ENCODE measurements at regions not wholly inside any gene's neighbourhood (a gene's known extent, or its start where the extent isn't known, plus 50 kb on each side); places are given as distances from the start of the nearest gene placed in this dataset.
"Not testable (repeated sequence)": the region's sequence is repeated elsewhere in the genome, so short reads cannot be mapped to it uniquely, and the experiment has no call there.

DNA sequence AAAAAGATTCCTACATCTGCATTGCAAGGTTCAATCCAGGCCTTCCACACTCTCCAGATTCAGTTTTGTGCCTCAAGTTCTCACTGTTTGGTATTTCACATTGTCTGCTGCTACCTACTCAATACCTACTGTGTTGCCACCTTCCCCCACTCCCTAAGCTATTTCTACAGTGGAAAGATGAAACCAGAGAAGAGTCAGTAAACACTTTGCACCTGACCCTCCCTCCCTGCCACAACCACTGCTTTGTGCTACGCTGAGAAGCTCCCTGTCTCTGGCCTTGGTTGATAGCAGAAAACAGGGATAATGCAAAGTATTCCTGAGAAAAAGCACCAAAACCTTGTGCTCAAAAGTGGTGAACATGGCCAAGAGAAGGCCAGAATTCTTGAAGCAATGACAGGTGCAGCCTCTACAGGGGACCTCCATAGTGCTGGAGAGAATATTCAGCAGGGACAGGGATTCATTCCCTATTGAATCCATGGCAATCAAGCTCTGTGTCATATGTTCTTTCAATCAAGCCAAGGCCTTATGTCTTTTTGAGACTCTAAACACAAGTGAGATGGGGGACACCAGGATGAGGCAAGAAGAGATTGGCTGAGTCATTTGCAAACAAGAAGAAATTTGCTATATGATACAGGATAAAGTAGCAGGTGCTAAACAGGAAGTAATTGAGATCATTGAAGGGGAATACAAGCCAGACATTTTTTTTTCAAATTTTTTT, 83.5 kb upstream of the LIPC start:
- Histone ChIP-seq H2AFZ (ENCODE audit: low read depth, low read length) (no peak overlapping the region), H3K4me3 (ENCODE audit: low read length) (no peak overlapping the region), H3K27me3 (ENCODE audit: insufficient read depth, low read length) (no peaks in the 10 kb centered on the region), H3K4me1 (ENCODE audit: insufficient read depth, low read length) (peaks cover 4% of the 10 kb centered on the region), H3K36me3 (ENCODE audit: insufficient read depth, low read length) (no peaks in the 10 kb centered on the region), H3K9me3 (ENCODE audit: low read length) (peaks cover 4% of the 10 kb centered on the region)

DNA sequence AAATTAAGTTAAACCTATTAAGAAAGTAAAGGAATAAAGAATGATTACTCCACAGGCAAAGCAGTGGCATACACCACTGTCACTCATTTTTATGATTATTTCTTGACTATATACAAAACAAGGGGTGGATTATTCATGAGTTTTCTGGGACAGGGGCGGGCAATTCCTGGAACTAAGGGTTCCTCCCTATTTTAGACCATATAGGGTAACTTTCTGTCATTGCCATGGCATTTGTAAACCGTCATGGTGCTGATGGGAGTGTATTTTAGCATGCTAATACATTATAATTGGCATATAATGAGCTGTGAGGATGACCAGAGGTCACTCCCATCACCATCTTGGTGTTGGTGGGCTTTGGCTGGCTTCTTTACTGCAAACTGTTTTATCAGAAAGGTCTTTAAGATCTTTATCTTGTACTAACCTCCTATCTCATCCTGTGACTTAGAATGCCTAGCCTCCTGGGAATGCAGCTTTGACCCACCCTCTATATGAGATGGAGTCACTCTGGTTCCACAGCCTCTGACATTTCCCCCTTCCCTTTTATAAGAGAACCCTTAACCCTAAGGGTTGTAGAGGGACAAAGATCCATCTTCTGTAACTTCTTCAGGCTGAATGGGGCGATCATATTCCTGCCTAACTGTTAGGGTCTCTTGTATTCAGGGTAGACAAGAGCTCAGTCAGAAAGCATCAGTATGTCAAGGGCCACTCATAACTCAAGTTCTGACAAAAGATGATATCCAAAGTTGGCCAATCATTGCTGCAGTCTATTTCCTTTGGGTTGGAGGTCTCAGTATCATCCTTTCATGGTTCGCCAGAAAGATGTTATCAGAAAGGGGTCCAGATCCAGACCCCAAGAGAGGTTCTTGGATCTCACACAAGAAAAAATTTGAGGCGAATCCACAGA, 79.5 kb upstream of the LIPC start:
- Histone ChIP-seq H3K36me3 (ENCODE audit: insufficient read depth, low read length) (no peaks in the 10 kb centered on the region), H3K4me3 (ENCODE audit: low read length) (no peak overlapping the region), H3K27me3 (ENCODE audit: insufficient read depth, low read length) (no peaks in the 10 kb centered on the region), H3K4me1 (ENCODE audit: insufficient read depth, low read length) (peaks cover 4% of the 10 kb centered on the region), H2AFZ (ENCODE audit: low read depth, low read length) (no peak overlapping the region), H3K9me3 (ENCODE audit: low read length) (no peaks in the 10 kb centered on the region)

DNA sequence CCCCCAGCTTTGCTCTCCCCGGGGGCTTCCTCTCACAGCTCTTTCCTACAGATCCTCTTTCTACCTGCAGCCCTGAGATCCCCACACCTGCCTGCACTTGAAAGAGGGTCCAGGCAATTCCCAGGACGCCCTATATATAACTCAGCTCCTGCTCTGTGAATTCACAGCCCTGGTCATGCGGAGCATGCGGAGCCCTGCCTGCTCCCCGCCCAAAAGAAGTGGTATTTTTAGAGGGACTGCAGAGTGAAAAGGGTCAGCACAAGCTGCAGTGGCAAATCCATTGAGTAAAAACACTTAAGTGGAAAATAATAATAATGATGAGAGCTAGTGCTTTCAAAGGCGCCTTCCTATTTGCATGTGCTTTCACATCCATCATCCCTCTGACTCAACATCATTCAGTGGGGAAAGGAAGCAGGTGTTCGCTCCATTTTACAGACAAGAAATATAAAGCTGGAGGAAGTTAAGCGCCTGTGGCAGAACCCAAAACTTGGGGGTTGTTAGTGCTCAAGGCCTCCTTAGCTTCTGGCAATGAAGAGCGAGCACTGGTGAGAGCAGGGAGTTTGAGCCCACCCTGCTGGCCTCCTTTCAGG, 76.3 kb upstream of the LIPC start:
- H3K4me1 ChIP-seq (ENCODE audit: insufficient read depth, low read length) = peaks cover 4% of the 10 kb centered on the region
- H3K4me3 ChIP-seq (ENCODE audit: low read length) = no peak overlapping the region
- no peaks in the 10 kb centered on the region for H3K9me3 ChIP-seq (ENCODE audit: low read length)
- H2AFZ ChIP-seq (ENCODE audit: low read depth, low read length) = no peak overlapping the region
- no peaks in the 10 kb centered on the region for H3K36me3 ChIP-seq (ENCODE audit: insufficient read depth, low read length)
- H3K27me3 ChIP-seq (ENCODE audit: insufficient read depth, low read length) = no peaks in the 10 kb centered on the region

DNA sequence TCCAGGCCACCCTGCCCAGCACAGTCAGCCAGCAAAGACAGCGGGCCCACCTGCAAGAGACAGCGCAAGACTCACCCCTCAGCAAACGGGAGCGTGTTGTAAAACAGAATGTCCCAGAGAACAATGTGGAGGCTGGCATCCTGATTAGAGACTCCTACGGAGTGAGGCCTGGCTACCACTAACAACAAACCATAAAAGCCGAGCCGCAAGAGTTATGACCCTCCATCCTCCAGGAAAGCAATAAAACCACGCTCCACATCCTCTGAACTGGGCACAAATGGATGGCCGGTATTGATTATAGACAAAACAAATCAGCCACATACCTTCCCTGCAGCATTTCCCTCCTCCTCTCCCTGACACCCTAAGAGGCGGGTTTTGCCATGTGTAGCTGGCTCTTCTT, 75.8 kb upstream of the LIPC start:
- Histone ChIP-seq H2AFZ (ENCODE audit: low read depth, low read length) (no peak overlapping the region), H3K4me1 (ENCODE audit: insufficient read depth, low read length) (peaks cover 4% of the 10 kb centered on the region), H3K27me3 (ENCODE audit: insufficient read depth, low read length) (no peaks in the 10 kb centered on the region), H3K9me3 (ENCODE audit: low read length) (no peaks in the 10 kb centered on the region), H3K36me3 (ENCODE audit: insufficient read depth, low read length) (no peaks in the 10 kb centered on the region), H3K4me3 (ENCODE audit: low read length) (no peak overlapping the region)

DNA sequence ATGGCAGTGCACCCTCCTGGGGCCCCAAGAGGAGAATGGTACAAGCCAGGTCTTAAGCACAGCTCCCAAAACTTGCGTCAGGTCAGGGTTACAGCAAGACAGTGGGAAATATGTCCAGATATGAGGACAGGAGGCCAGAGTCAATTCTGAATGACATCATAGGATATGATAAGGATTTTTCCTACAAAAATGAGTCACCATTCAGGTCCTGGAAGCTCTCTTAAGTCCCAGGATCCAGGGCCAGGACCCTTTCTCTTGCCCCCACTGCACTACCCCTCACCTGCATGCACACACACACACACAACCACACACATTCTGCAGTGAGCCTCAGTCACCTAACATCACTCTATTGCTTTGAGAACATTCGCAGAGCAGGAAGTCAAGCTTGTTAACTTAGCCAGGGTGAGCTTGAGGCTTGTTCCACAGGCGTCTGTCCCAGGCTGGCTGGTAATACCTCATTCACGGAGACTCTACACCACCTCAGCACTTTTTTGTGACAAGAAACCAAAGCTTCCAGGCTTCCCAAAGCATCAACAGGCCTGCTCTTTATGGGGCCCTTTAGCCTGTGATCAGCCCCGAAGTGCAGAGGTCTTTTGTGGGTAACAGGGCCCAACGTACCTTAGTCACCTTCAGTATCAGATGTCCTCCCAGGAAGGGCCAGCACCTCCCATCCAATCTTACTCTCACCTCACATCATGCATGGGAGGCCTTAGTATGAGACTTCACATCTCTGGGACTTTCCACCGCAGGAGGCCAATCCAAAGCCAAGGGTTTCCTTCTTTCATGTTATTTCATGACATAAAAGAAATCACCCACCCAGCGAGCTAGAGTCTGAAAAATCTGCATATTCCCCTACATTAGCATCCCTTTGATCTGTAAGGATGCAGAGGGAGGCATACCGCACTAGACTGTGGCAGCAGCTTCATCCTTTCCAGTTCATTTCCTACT, 74.0 kb upstream of the LIPC start:
- Histone ChIP-seq H3K9me3 (ENCODE audit: low read length) (no peaks in the 10 kb centered on the region), H3K36me3 (ENCODE audit: insufficient read depth, low read length) (no peaks in the 10 kb centered on the region), H3K4me1 (ENCODE audit: insufficient read depth, low read length) (no peaks in the 10 kb centered on the region), H2AFZ (ENCODE audit: low read depth, low read length) (no peak overlapping the region), H3K4me3 (ENCODE audit: low read length) (no peak overlapping the region), H3K27me3 (ENCODE audit: insufficient read depth, low read length) (no peaks in the 10 kb centered on the region)

DNA sequence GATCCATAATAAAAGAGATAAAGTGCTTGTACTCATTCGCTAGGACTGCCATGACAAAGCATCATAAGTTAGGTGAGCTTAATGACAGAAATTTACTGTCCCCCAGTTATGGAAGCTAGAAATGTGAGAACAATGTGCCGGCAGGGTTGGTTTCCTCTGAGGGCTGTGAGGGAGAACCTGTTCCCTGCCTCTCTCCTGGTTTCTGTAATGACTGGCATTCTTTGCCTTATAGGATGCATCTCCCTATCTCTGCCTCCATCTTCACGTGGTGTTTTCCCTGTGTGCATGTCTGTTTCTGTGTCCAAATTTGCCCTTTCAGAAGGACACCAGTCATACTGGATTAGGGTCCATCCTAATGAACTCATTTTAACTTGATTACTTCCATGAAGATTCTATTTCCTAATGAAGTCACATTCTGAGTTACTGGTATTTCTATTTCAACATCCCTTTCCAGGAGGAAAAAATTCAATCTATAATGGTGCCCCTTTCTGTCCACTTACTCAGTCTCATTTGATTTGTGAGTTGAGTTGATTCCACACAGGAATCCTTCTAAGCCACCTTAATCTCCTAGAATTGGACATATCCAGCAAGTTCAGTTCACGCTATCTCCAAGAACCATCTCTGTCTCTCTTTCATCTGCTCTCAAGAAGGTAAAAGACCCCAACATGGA, 71.2 kb upstream of the LIPC start:
- H3K4me3 ChIP-seq (ENCODE audit: low read length) = no peak overlapping the region
- H2AFZ ChIP-seq (ENCODE audit: low read depth, low read length) = no peak overlapping the region
- H3K4me1 ChIP-seq (ENCODE audit: insufficient read depth, low read length) = no peaks in the 10 kb centered on the region
- no peaks in the 10 kb centered on the region for H3K9me3 ChIP-seq (ENCODE audit: low read length)
- H3K36me3 ChIP-seq (ENCODE audit: insufficient read depth, low read length) = no peaks in the 10 kb centered on the region
- no peaks in the 10 kb centered on the region for H3K27me3 ChIP-seq (ENCODE audit: insufficient read depth, low read length)

DNA sequence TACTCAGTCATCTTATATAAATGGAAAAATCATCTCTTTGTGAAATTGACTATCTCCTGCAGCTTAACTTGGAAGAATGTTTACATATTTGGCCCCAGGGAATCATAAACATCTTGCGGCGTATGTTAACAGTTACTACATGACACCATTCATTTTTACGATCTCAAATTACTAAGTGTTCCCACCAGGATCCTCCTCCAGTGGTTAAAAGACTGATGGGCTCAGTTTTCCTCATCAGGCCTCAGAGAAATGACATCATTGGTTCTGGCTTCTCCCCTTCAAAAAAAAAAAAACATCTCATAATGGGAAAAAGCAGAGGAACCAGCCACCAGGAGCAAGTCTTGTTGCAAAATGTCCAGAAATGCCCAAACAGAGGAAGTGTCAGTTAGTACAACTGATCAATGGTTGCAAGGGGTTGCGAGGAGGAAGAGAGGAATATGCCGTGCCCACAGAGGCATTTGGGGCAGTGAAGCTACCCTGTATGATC, 70.5 kb upstream of the LIPC start:
- no peak overlapping the region for H3K4me3 ChIP-seq (ENCODE audit: low read length)
- no peaks in the 10 kb centered on the region for H3K9me3 ChIP-seq (ENCODE audit: low read length)
- H3K4me1 ChIP-seq (ENCODE audit: insufficient read depth, low read length) = no peaks in the 10 kb centered on the region
- no peak overlapping the region for H2AFZ ChIP-seq (ENCODE audit: low read depth, low read length)
- no peaks in the 10 kb centered on the region for H3K36me3 ChIP-seq (ENCODE audit: insufficient read depth, low read length)
- H3K27me3 ChIP-seq (ENCODE audit: insufficient read depth, low read length) = no peaks in the 10 kb centered on the region

DNA sequence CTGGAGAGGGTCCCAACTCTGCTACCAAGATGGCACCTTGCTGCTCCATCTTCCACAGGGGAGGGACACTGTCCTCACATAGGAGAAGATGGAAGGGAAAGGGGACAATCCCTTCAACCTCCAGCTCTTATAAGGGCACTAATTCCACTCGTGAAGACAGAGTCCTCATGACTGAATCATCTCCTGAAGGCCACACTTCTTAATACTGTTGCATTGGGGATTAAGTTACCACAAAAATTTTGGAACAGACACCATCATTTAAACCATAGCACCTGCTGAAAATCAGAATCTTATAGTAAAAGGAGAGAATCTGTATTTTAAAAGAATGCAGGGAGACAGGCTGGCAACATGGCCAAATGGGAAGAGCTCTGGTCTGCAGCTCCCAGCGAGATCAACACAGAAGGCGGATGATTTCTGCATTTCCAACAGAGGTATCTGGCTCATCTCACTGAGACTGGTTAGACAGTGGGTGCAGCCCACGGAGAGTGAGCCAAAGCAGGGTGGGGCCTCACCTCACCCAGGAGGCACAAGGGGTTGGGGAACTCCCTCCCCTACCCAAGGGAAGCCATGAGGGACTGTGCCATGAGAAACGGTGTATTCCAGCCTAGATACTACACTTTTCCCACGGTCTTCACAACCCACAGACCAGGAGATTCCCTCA, 69.4 kb upstream of the LIPC start:
- Histone ChIP-seq H3K36me3 (ENCODE audit: insufficient read depth, low read length) (no peaks in the 10 kb centered on the region), H3K4me1 (ENCODE audit: insufficient read depth, low read length) (no peaks in the 10 kb centered on the region), H3K9me3 (ENCODE audit: low read length) (no peaks in the 10 kb centered on the region), H2AFZ (ENCODE audit: low read depth, low read length) (no peak overlapping the region), H3K4me3 (ENCODE audit: low read length) (no peak overlapping the region), H3K27me3 (ENCODE audit: insufficient read depth, low read length) (no peaks in the 10 kb centered on the region)

DNA sequence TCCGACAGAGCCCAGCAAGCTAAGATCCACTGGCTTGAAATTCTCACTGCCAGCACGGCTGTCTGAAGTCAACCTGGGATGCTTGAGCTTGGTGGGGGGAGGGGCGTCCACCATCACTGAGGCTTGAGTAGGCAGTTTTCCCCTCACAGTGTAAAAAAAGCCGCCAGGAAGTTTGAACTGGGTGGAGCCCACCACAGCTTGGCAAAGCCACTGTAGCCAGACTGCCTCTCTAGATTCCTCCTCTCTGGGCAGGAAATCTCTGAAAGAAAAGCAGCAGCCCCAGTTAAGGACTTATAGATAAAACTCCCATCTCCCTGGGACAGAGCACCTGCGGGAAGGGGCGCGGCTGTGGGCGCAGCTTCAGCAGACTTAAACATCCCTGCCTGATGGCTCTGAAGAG, 68.7 kb upstream of the LIPC start:
- not testable (repeated sequence) for H3K4me1 ChIP-seq (ENCODE audit: insufficient read depth, low read length); H3K4me3 ChIP-seq (ENCODE audit: low read length); H3K36me3 ChIP-seq (ENCODE audit: insufficient read depth, low read length); H3K9me3 ChIP-seq (ENCODE audit: low read length); H3K27me3 ChIP-seq (ENCODE audit: insufficient read depth, low read length); H2AFZ ChIP-seq (ENCODE audit: low read depth, low read length)

DNA sequence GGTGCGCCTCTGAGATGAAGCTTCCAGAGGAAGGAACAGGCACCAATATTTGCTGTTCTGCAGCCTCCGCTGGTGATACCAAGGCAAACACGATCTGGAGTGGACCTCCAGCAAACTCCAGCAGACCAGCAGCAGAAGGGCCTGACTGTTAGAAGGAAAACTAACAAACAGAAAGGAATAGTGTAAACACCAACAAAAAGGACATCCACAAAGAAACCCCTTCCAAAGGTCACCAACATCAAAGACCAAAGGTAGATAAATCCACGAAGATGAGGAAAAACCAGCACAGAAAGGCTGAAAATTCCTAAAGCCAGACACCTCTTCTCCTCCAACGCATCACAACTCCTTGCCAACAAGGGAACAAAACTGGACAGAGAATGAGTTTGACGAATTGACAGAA, 68.1 kb upstream of the LIPC start:
- not testable (repeated sequence) for H2AFZ ChIP-seq (ENCODE audit: low read depth, low read length); H3K27me3 ChIP-seq (ENCODE audit: insufficient read depth, low read length); H3K4me3 ChIP-seq (ENCODE audit: low read length); H3K4me1 ChIP-seq (ENCODE audit: insufficient read depth, low read length); H3K36me3 ChIP-seq (ENCODE audit: insufficient read depth, low read length); H3K9me3 ChIP-seq (ENCODE audit: low read length)

DNA sequence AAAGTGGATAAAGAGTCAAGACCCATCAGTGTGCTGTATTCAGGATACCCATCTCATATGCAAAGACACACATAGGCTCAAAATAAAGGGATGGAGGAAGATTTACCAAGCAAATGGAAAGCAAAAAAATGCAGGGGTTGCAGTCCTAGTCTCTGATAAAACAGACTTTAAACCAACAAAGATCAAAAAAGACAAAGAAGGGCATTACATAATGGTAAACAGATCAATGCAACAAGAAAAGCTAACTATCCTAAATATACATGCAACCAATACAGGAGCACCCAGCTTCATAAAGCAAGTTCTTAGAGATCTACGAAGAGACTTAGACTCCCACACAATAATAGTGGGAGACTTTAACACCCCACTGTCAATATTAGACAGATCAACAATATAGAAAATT, 66.7 kb upstream of the LIPC start:
- not testable (repeated sequence) for H3K4me1 ChIP-seq (ENCODE audit: insufficient read depth, low read length); H3K9me3 ChIP-seq (ENCODE audit: low read length); H2AFZ ChIP-seq (ENCODE audit: low read depth, low read length); H3K27me3 ChIP-seq (ENCODE audit: insufficient read depth, low read length); H3K36me3 ChIP-seq (ENCODE audit: insufficient read depth, low read length); H3K4me3 ChIP-seq (ENCODE audit: low read length)

DNA sequence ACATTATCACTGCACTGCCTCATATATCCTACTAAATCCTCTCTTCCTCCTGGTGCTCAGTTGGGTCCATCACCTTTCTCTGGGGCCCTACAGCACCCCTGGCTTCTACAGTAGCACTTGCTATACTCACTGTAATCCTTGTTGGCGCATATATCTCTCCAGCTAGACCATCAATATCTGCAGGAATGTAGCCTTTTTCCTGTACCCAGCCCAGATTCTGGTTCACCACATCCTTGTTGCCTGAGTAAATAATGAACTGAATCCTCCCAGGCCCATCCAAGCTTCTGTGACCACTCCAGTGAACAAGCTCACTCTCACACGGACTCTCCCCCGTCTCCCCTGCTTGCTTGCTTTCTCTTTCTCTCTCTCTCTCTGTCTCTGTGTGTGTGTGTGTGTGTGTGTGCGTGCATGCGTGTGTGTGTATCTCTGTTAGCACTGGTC, 62.5 kb upstream of the LIPC start:
- Histone ChIP-seq H3K27me3 (ENCODE audit: insufficient read depth, low read length) (no peaks in the 10 kb centered on the region), H3K4me3 (ENCODE audit: low read length) (no peak overlapping the region), H3K36me3 (ENCODE audit: insufficient read depth, low read length) (no peaks in the 10 kb centered on the region), H2AFZ (ENCODE audit: low read depth, low read length) (no peak overlapping the region), H3K9me3 (ENCODE audit: low read length) (no peaks in the 10 kb centered on the region), H3K4me1 (ENCODE audit: insufficient read depth, low read length) (no peaks in the 10 kb centered on the region)
